ENCODE measurements at regions not wholly inside any gene's neighbourhood (a gene's known extent, or its start where the extent isn't known, plus 50 kb on each side); places are given as distances from the start of the nearest gene placed in this dataset.

DNA sequence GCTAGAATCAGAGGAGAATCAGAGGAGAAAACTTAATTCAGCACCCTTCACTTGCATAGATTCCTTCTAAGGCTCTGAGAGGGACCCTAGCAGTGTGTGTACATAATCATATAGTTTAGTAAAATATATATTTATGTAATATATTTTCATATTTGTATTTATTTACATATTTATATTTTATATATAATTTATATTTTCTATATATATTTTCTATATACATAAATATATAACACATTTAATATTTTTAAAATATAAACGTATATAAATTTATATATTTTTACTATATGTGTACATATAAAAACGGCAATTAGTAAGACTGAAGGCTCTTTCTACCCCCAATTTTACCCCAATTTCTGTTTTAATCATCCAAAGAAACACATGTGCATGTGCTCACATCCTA lies 80.3 kb downstream of the NXPE2 start:
- DNase-seq (ENCODE audit: low spot score): no peak

DNA sequence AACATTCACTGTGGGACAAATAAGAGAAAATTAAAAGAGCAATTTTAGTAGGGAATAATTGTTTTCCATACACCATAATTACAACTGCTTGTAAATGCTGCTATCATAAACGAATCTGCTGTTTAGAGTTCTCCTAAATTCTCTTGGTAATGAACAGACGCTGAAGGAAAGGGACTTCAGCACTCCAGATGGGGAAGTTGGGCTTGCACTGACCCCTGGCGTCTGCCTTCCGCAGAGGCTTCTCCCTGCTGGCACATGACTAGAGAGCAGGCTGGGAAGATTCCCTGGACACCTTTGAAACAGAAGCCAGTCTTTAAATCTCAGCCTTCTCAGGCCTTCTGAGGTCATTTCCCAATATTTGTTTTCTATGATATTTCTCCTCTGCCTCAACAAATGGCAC lies 84.1 kb downstream of the NXPE2 start:
- DNase-seq (ENCODE audit: low spot score): peak; percentile 60

DNA sequence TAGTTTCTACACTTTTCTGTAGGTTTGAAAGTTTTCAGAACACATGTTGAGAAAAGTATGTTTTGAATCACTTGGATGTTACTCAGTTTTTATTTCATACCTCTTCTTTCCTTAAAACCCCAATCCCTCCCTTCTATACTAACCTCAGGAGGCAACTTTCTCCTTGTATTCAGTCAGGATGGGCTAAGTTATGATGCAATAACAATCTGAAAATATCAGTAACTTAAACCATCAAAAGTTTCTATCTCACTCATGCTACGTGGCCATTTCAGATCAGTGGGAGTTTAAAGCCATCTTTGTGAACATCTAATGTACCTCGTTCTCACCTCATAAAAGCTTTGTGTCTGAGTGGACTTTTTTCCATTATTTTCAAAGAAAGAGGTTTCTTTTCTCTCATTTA lies 86.2 kb downstream of the NXPE2 start:
- no peak for DNase-seq (ENCODE audit: low spot score)

DNA sequence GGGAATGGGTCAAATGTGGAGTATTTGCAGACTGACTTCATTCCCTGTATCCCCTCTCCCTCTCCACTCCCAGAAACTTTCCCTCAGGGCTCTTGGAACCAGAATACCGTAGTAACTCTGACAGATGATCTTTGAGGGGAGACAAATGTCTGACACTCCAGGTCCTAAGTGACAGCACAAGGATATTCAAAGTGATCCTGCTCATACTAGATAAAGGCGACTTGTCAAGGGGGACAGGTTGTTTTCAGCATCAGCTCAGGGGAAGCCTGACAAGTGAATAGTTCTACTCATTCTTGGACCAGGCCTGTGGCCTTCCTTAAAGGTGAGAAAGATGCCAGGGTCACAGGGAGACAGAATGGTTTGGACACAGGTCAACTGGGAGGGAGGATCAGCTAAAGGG lies 92.8 kb downstream of the NXPE2 start:
- no peak for DNase-seq (ENCODE audit: low spot score)

DNA sequence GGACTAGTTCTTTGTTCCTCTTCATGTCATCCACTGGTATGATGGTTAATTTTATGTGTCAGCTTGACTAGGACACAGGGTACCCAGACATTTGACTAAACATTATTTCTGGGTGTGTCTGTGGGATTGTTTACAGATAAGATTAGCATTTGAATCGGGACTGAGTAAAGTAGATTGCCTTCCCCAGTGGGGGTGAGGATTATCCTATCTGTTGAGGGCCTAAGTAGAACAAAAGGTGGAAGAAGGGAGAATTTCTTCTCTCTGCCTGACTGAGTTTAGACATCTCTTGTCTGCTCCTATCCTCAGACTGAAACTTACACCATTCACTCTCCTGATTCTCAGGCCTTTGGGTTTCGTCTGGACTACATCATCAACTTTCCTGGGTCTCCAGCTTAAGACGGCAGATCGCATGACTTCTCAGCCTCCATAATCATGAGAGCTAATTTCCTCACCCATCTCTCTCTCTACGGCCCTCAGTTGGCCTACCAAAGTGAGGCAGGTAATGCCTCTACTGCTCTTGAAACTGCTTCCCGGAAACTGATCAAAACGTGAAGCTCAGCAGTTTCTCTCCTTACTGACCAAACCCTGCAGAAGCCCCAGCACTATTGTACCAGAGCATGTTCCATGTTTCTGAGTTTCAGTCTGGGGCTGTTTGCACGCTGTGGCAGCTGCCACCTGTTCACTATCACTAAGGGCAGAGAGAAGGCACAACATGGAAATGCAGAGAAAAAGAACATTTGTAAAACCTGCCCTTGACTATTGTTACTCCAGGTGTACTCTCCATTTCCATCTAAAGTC lies 95.4 kb downstream of the NXPE2 start:
- no peak for DNase-seq (ENCODE audit: low spot score)

DNA sequence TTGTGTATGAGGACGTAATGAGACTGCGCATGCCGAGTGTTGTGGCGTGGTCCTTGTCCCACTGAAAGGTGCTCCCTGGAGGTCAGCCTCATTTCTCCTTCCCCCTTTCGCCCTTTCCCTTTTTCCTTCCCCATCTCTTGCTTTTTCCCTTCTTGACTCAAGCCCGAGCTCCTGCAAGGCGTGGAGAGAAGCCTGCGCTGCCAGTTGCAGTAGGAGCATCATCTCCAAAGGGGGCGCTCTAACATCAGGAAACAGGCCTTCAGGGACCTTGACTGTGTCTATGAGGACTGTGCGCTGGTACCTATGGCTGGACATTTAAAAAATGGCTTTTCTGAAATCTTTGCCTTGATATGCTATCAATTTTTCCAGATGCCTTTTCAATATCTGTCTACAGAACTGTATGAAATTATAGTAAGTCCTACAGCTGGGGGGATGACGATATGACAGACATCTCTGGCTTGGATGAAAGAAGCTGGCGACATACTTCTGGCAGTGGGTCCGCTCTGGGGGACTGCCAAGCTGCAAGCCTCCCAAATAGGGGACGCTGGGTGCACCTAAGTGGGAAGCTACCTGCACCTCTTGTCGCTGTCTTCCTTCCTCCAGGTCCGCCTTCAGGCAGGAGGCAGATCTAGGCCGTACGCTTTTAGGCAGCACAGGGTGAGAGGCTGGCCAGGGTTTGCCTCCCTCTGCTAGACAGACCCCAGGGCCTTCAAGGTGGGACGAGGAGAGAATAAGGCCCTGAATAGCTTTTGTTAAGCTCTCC lies 96.5 kb downstream of the NXPE2 start:
- DNase-seq (ENCODE audit: low spot score): peak; percentile 57

DNA sequence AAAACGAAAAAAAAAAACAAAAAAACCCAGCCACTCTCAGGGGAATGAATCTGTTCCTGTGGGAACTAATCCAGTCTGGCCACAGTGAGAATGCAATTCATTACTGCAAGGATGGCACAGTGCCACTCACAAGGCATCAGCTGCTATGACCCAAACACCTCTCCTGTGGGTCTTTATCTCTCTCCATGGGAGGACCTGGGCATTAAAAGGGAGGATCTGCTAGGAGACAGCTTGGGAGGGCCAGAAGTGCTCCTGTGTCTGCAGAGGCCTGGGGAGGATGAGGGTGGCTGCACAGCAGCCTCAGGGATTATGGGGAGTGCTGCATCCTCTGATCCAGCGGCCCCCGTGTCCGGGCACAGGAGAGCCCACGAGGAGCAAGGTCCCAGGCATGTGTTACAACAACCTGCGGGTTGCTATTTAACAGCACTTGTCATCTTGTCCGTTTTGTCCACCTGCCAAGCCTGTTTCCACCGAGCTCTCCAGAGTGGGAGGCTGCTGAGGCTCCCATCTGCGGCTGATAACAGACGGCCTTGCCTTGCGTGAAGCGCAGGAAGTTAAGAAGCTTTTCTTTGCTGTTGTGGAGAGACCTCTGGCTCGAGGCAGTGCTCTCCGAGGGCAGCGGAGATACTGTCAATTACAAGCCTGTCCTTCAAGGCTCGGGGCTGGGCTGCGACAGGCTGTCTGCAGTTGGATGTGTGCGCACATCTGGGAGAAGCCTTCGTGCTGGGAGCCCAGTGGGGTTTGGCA lies 97.7 kb downstream of the NXPE2 start:
- no peak for DNase-seq (ENCODE audit: low spot score)

DNA sequence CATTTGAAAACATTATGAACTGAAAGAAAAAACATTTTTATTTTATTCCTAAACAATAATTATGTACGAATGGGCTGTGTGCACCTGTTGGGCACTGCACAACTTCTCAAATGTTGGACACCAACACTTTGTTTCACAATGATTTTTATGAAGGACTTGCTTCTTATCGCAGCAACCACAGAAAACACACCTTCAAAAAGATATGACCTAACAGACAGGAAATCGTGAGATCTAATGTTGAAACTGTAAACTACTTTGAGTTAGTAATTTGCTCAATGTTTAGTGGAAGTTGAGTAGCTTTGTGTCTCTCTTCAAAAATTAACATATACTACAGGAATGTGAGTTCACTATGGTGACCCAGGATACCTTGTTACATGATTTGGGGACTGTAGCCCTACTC lies 98.6 kb downstream of the NXPE2 start:
- no peak for DNase-seq (ENCODE audit: low spot score)

DNA sequence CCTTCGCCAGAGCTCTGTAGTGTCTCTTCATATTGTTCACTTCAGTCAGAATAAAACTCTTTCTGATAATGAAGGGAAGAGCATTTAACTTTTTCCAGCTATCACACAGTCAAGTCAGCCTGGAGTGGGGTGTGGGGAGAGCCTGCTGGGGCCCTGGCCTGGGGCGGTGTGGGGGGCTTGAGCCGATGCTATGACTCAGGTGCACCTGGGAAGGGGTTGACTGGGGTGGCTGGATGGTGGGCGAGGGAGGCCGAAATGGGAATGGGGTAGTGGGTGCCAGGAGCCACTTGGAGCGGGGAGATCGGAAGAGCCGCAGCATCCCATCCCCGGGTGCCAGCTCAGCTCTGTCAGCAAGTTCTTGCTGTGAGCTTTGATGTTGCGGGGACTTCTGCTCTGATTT lies 100.9 kb downstream of the NXPE2 start:
- no peak for DNase-seq (ENCODE audit: low spot score)

DNA sequence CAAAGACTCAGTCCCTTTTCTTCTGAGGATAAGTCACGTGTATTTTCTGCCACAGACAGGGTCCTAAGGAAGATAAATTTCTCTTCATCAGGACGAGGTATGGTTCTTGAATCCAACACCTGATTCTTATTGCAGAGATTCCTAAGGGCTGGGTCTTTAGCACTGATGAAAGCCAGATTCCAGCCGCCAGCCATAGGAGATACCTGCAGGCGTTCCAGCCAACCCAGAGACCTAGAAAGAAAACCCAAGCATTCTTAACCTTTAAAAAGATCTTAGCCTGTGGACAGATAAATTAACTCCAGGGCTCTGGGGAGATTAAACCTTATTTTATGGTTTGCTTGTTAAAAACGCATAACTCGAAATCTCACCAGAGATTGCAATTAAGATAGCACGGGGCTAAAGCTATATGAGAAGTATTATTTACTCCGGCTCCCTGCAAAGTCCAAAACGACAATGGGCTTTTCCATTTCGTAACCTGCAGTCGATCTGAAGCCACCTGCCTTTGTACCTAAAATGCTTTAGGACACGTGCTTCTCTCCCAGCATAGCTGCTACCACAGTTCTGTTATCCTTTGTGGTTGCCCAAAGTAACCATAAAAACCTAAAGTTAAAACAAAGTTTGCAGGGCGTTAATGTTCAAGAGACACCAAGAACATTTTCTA lies 104.5 kb downstream of the NXPE2 start:
- no peak for DNase-seq (ENCODE audit: low spot score)

DNA sequence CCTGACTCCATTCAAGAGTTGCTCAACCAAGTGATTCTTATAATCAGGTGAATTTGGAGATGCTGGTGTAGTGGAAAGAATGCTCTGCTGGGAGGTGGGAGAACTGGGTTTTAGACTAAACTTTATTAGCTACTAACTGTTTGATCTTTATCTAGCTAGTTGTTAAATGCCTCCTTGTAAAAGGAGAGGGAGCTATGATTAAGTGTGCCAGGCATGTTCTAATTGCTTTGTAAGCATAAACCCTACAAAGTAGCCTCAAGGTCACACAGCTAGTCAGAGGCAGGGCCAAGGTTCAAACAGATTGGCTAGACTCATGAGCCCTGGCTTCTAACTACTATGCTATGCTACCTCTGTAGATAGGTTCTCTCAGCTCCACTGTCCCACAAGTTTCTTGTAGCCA lies 105.5 kb downstream of the NXPE2 start:
- DNase-seq (ENCODE audit: low spot score): no peak

DNA sequence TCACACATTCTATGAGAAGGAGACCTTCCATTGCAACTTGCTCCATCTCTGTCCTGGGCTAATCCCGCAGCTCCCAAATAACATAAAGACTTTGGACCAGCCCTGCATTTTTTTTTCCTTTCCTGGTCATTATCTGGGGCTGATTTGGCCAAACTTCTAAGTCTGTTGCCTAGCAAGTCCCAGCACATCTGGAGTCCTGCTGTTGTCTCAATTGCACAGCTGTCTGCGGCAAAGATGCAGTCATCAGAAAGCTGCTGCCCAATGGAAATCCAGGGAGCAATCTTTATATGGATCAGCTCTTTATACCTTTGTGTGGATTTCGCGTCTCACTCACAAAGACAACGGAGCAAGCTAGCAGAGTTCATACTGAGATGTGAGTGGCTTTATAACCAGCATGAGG lies 105.9 kb downstream of the NXPE2 start:
- no peak for DNase-seq (ENCODE audit: low spot score)

DNA sequence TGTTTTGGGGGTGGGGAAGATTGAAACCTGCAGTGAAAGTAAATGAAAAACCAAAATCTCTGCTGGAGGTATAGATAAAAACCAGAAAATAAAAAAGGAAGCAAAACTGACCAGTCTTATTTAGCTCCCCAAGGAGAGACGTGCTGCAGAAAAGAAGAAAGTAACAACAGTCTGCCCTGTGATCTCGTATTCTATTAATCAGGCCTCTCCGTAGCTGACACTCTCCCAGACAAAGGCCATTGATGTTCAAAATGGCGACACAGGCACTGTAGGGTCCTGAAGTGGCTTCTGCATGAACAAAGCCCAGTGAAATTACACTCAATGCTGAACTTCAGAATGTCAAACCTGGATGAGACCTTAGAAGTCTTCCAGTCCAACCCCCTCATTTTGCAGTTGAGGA lies 106.6 kb downstream of the NXPE2 start:
- DNase-seq (ENCODE audit: low spot score): no peak

DNA sequence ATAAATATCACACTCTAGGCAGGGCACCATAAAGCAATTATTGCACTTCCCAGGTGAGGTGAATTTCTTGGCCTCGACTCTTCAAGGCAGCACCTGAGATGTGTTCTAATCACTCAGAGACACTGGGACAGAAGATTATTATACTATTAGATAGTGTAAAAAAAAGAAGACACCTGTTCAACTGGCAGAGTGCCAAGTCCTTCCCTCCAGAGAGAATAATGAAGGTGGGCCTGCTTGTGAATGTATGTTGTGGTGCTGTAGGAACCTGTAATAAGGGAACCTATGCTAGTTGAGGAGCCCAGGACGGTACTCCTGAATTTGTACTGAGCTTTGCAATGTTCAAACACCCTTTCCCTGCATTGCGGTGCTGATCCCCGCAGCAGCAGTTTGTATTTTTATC lies 107.5 kb downstream of the NXPE2 start:
- DNase-seq (ENCODE audit: low spot score): no peak

DNA sequence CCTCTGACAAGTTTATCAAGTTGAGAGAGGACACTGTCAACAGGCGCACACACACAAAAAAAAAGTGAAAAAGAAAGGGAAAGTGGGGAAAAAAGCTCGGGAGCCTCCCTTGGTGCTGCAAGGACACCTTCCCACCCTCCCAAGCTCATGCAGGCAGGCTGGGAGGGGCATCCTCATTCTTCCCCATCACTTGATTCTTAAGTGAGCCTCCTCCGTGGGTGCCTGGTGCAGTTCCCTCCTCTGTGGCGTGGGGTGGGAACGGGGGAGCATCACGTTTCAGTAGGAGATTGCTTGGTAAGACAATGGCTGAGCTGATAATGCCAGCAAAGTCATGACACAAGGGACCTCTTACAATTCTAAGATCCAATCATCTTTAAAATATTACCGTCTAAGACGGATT lies 108.8 kb downstream of the NXPE2 start:
- DNase-seq (ENCODE audit: low spot score): no peak

DNA sequence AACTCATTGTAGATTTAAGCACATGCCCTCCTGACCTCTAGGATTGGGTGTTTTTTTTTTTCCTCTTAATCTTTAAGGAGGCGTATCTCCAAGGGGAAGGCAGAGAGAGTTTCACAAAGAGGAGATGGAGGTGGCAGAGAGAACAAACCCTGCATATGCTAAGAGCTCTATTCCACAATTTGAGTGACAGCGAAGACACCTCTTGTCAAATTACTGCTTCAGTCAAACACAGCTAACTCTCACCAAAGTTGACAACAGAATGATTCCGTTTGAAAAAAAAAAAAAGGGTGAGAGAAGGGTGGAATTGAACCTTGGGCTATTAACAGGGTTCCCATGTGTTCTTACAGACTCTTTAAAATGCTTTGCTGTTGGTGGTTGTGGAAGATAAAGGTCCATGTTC lies 112.6 kb downstream of the NXPE2 start:
- no peak for DNase-seq (ENCODE audit: low spot score)

DNA sequence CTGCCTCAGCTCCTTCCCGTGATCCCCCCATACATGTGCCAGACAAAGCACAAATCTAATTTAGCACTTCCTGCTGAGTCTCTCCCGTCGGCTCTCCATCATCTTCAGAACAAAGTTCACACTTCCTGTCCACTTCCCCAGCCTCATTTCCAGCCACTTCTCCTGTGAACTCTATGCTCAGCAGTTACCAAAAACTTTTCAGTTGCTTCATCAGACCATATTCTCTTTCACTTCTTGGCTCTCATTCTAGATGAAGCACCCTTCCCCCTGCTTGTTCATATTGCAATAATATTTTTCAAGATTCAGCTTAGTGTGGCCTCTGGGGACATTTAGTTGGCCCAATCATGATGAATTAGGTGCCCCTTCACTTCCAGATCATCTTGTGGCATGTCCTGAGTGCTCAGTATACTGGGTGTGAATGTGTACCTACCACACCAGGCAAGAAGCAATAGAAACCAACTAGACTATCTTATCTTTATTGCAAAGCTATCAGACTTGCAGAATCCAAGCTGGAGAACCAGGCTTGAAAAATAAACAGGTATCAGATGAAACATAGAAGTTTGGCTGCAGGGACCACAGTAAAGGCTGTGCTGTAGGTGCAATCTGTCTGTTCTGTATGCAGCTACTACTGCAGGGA lies 115.8 kb downstream of the NXPE2 start:
- no peak for DNase-seq (ENCODE audit: low spot score)

DNA sequence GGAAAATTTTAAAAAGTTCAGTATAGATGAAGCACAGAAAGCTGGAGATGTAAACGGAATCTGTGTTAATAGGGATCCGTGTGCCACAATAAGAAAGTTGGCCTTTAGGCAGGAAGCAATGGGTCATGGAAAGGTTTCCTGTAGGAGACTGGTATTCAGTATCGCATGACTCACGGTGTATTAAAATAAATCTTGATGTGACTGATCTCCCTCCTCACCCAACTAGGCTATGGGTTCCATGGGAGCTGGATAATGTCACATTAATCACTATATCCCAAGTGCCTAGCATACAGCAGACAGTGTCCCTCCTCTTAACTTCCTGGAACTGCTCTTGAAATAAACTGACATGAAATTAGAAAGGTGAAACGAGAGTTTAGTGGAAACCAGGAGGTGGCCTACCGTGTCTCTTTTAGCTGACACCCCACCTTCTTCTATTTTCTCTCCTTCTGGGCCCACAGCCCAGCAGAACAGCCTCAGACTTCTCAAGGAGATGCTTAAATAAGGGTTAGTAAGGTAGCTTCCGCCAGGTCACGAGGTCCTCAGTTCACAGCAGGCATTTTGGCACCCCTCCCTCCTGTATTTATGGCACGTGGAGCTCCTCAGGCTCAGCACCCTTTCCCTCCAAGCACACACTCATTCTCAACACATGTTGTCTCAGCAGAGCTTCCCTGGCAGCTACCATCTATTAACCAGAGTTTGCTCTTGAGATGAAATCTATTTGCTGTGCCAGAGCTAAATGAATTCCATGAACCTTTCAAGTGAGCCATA lies 118.8 kb downstream of the NXPE2 start:
- peak; percentile 11 for DNase-seq (ENCODE audit: low spot score)

DNA sequence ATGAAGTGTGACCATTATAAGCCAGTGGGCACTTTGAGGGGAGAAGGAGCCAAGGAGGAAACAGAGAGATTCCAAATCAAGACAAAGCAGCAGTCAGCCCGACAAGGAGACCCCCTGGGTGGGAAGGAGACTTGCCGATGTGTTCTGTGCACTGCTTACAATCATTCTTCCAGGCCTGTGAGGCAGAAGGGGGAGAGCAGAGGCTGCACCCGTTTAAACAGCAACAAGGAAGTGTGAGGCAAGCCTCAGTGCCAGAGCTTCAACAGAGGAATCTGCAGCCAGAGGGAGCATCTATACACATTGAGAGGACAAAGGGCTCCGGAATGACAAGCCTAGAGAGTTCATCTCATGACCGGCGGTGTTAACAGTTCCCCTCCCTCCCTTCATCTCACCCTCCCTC lies 121.1 kb downstream of the NXPE2 start:
- DNase-seq (ENCODE audit: low spot score): no peak

DNA sequence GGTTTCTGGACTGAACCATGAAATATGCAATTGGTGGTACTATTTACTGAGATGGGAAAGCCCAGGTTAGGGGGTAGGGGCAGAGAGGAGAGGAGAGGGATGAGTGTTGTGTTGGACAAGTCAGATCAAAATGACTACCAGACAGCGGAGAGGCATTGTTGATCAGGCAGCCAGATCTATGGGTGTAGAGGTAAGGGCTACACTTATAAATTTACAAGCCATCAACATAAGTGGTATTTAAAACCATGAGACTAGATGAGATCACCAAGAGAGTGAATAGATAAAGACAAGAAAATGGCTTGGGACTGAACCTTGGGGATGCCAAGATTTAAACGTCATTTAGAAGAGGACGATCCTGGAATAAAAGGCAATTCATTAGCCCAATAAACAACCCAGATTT lies 123.4 kb downstream of the NXPE2 start:
- no peak for DNase-seq (ENCODE audit: low spot score)

DNA sequence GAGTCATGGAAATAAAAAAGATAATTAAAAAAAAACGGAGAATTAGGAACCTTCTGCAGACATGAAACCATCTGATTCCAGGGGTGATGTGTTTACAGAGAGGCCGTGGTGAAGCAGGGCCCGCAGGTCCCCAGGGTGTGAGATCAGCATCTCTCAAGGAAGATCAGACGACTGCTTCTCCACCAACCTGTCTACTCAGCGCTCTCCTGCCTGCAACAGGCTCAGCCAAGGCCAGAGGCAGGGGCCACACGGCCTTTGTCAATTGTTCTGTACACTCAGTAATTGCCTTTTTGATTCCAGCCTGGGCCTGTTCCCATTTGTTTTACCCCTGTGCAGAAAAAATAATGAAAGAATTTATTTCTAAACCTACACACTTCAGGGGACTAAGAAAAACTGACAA lies 124.6 kb downstream of the NXPE2 start:
- no peak for DNase-seq (ENCODE audit: low spot score)
